ENCODE measurements at regions not wholly inside any gene's neighbourhood (a gene's known extent, or its start where the extent isn't known, plus 50 kb on each side); places are given as distances from the start of the nearest gene placed in this dataset.
"Not testable (repeated sequence)": the region's sequence is repeated elsewhere in the genome, so short reads cannot be mapped to it uniquely, and the experiment has no call there.

DNA sequence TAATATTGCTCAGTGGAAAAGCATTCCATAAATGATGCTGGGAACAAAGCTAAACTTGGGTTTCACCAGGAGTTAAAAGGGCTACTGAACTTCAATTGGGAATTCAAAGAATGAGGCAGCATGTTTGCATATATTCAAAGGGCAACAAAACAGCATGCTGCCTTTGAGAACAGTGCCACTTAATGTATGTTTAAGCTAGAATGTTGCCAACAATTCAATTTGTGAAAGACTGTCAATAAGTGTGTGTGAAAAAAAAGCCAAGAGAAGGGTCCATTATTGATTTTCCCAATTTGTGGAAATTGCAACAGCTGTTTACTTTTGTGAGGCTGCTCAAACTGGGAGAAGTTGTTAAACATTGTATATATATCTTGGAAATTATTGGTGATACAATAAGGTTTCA, 701.9 kb upstream of the ACTRT1 start:
- DNase-seq, result no peak

DNA sequence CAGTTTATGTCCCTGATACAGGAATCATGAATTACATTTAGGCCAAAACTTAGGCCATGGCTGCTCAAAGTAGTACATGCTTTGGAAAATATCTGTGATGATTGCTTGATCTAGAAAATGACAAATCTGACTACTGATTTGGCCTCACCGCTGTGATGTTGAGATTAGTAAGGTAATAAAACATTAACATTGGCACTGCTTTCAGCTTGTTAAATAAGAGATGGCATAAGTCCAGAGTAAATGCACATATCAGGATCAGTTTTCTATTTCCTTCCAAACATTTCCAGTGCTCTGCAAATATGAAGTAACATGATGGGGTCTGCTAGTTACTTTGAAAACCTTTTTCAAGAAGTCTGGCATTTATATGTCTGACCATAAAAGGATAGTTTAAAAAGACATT, 687.3 kb upstream of the ACTRT1 start:
- no peak for DNase-seq

DNA sequence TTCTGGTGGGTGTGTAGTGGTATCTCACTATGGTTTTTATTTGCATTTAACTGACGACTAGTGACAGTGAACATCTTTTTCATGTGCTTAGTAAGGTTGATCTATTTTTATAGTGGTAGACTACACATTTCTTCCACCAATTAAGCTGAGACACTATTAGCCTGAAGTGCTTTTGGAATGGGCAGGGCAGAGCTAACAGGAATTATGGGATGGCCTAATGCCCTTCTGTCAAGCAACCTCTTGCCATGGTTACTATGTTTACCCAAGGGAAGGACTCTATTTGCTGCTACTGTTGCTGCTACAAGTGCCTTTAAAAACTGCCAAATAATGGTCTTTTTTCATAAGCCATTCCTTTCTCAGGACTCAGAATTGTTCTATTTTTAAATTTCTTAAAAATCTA, 676.7 kb upstream of the ACTRT1 start:
- DNase-seq, result no peak

DNA sequence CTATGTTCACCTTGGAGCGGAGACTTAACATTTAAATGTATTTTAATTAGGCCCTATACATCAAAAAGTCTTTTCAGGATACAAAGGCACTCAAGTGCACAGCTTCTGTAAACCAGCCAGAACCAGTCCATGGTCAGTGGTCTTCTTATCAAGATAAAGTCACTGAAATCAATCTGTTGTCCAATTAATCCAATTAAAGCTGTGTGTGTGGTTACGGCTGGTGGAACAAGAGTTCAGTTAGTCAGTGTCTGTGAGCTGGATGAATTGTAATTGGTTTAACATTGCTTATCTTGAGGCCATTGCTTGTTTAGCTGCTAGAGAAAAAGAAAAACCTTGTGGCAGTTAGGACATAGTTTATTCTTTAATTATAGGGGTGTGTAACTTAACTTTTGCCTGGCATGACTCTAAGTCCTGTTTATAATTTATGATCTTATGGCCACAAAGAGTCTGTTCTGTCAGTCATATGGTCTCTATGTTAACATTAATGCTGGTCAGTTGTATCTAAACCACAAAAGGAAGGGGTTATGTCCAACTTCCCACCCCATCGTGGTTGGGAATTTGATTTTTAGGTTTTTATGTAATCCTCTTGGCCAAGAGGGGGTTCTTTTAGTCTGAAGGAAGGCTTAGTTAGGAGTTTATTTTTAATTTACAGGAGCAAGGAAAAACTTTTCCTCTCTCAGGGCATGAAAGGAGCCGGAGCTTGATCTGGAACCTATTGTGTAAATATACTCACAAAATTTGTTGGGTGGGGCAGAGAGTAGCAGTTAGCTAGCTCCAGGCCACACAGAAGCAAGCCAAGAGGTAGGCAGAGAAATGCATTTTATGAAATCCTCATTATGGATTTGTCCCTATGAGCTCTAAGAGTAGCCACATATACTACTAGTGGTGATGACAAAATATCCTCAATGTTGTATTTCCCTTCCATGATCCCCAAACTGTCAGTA, 665.7 kb upstream of the ACTRT1 start:
- no peak for DNase-seq

DNA sequence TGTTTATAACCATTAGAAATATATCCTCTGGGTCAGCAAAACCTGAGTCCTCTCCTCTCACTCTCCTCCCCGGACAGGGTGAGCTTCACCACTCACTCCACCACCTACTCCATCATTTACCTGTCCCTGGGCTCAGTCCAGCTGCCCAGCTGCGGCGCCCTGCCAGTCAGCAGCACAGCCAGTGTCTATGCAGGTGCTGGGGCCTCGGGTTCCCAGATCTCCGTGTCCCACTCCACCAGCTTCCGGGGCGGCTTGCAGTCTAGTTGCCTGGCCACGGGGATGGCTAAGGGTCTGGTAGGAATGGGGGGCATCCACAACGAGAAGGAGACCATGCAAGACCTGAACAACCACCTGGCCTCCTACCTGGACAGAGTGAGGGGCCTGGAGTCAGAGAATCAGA, 662.2 kb upstream of the ACTRT1 start:
- no peak for DNase-seq

DNA sequence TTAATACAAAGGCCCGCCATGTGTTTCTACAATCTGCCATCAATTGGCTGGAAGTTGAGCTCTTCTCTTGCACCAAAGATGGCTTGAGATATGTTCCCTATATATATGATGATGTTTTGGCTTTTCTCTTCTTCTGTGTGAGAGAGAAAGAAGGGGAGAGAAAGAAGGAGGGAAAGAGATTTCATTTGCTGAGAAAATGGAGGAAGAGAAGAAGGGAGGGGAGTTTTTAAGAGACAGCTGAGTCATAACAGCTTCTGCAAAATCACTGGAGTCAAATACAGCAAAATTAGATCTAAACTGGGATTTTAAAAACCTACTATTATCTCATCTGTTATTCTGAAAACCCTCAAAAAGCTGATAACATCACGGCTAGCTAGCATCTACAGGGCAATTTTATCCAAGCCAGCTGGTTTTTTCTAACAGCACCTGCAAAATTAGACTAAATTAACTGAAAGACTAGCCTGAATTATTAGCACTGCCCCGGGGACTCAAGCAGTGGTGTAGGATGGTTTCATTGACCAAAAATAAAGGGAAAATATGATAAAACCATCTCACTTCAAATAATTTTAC, 647.6 kb upstream of the ACTRT1 start:
- DNase-seq, result no peak

DNA sequence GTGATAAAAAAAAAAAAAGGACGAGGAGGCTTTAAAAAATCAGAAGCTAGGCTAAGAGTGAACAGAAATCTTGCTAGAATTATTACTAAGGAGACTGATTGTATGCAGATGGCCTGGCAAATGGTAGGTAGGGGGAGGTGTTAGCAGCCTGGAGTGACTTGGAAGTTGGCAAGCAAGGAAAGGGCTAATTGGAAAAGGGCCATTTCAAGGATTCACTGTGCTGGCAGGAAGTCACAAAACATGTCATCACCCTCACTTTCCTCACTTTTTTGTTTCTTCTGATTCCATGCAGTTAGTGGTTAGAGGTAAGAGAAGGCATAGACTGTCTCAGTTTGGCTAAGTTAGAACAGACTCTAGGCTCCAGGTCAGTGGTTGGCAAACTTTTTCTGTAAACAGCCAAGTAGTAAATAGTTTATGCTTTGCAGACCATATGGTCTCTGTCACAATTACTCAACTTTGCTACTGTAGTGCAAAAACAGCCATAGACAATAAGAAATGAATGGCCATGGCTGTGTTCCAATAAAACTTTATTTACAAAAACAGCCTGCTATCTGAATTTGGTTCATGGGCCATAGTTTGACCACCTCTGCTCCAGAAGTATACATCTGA, 646.5 kb upstream of the ACTRT1 start:
- no peak for DNase-seq

DNA sequence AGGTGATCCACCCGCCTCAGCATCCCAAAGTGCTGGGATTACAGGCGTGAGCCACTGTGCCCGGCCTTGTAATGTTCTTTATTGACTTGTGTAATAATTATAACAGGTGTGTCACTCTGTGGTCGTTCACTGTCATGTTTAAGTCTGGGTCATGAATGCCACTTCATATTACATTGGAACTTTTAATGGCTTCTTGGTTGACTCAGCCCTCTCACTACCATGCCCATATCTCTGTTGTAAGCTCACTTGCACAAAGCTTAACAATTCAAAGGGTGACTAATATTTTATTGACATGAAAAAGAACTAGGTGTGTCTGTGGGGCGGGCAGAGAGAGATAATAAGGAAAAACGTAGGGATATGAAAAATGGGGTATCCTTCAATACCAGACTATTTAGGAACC, 639.7 kb upstream of the ACTRT1 start:
- DNase-seq, result no peak

DNA sequence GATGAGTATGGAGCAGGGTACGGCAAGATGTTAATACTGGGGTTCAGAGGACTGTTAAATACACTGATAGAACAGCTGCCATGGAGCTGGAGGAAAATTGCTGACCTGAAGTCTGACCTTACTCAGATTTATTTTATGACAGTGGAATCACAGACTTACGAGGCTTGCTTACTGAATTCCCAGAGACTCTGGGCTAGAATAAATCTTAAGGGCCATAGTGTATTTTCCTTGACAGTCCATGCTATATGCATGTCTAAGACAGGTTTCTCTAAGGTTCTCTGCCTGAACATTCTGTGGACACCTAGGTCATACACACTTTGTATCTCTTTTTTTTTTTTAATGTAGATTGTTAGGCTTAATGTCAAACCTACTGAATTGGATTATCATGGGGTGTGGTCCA, 633.2 kb upstream of the ACTRT1 start:
- DNase-seq, result no peak

DNA sequence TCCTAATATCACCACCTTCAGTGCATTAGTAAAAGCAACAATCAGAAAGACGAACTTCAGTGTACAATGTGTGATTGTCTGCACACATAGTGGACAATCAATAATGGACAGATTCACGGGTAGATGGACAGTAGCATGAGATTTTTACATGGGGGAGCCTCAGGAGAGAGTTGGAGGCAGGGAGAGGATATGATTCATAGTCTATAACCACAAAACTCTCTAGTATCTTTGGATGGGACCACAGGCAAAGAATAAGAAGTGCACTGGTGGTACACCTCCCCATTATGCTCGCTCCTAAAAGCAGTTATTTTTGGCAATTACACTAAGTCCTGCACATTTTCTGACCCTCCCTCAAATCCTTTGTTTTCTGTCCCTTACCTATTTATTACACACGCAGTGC, 624.4 kb upstream of the ACTRT1 start:
- no peak for DNase-seq

DNA sequence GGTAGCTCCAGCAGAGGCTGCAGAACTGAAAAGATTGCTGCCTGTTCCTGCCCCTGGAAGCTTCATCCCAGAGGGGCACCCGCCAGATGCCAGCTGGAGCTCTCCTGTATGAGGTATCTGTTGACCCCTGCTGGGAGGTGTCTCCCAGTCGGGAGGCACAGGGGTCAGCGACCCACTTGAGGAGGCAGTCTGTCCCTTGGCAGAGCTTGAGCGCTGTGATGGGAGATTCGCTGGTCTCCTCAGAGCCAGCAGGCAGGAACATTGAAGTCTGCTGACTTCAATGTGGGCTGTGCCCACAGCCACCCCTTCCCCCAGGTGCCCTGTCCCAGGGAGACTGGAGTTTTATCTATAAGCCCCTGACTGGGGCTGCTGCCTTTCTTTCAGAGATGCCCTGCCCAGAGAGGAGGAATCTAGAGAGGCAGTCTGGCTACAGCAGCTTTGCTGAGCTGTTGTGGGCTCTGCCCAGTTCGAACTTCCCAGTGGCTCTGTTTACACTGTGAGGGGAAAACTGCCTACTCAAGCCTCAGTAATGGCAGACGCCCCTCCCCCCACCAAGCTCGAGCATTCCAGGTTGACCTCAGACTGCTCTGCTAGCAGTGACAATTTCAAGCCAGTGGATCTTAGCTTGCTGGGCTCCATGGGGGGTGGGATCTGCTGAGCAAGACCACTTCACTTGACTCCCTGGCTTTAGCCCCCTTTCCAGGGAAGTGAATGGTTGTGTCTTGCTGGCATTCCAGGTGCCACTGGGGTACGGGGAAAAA, 622.3 kb upstream of the ACTRT1 start:
- DNase-seq, result not testable (repeated sequence)

DNA sequence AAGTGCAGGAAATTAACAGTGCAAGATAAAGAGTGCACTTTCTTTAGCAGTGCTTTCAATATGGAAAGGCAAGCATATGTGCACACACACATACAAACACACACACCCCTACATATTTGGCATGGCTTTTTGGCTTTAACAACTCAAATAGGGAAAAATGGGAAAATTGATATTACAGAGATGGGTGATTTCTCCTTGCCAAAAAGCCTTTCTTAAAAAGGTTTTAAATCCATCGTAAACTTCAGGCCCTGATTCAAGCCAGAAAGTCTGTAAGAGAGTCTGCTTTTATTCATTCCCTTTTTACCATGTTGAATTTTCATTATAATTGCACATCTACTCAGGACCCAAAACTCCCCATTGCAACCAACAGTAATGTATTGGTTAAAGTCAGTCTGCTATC, 612.0 kb upstream of the ACTRT1 start:
- DNase-seq, result no peak

DNA sequence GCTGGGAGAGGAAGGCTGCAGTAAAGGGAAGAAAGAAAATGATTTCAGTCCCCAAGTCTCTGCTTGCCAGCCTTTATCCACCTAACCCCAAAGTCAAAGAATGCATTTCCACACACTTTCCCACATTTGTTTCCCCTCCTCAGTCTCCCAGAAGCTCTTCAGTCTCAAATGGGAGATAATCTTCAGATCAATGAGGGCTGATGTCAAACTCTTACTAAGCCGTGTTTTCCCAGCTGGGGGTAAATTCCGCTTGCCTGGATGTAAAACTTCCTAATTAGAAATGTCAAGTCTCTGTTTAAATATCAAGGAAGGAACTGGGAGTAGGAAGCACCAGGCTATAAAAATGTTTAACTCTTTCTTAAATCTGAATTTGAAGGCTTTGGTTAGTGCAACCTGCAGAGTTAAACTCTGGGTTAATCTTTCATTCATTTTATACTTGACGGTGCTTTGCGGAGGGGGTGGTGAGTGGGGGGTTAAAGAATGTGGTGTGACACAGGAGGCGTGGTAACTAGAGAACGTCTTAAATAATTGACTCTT, 601.4 kb upstream of the ACTRT1 start:
- no peak for DNase-seq

DNA sequence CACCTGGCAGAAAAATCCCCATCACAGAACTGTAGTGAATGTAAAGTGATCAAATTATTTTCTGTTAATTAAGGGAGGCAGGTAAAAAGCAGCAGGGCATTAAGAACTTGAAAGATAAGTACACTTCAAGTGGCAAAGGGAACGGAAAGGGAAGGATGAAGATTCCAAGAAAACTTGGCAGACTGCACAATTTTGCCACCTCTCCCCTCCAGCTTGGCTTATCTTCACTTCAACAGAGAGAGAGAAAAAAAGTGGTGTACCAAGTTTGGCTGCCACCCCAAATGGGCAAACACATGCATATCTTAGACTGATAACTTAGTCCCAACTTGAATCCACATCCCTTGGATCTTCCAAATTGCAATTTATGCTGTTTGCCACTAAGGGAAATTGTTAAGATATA, 598.1 kb upstream of the ACTRT1 start:
- no peak for DNase-seq

DNA sequence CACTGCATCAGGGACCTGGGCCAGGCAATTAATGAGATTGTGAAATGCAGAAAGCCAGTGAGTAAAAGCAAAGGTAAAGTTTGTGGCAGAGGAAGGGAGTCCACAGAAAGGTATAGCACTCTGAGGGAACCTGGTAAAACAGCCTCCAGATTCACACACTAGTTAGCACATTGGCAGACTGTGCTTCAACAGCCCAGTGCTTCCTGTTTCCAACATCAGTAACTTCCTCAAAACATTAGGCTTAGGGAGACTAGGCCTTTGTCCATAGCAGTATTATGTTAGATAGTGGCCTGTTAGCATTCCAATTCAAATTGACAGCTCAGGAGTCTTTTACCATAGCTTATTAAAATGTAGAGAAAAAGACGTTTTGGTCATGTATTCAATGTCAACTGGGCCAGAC, 582.6 kb upstream of the ACTRT1 start:
- DNase-seq, result no peak

DNA sequence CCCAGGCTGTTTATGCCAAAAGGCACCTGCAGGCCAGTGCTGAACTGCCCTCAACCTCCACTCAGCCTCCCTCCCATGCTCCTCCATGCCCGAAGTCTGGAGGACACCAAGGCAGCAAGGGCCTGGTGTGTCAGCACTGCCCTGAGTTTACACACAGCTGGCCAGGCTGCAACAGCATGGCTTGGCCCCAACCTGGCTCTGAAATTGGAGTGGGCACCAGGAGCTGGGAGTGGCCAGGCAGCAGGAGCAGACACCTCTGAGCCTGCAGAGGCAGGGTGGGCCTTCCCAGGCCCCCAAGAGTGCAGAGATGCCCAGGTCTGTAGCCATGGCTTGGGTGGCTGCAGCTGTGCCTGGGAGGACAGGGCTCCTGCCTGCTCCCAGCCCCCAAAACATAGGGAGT, 571.2 kb upstream of the ACTRT1 start:
- DNase-seq, result no peak

DNA sequence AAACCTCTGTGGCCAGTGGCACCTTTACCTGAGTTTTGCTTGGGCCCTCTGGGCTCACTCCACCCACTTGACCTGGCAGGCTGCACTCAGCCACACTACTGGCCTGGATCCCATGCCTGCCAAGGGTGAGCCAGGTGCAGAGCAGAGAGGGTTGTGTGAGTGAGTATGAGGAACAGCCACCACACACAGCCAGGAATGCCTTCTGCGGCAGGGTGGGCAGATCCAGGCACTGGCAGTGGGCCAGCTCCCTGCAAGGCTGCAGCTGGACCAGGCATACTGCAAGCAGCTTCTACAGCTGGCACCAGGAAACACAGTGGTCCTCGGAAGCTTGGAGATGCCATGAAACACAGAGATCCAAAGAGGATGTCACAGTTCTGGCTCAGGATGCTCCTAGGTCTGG, 570.1 kb upstream of the ACTRT1 start:
- DNase-seq, result no peak

DNA sequence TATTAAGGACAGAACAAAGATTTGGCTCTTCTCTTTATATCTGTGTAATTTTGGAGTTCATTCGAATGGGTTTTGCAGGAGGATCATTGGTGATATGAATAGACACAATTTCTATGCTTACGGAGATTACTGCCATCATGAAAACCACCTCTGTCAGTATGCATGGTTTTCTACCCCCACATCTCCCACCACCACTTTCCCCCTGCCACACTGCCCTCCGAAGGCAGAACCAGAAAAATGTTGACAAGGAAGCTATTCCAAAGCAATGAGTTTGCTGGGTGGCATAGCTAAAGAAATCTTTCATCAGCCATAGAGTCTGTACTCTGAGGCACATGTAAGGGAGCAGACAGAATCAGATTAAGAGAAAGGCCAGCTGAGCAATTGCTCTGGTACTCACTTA, 567.3 kb upstream of the ACTRT1 start:
- no peak for DNase-seq

DNA sequence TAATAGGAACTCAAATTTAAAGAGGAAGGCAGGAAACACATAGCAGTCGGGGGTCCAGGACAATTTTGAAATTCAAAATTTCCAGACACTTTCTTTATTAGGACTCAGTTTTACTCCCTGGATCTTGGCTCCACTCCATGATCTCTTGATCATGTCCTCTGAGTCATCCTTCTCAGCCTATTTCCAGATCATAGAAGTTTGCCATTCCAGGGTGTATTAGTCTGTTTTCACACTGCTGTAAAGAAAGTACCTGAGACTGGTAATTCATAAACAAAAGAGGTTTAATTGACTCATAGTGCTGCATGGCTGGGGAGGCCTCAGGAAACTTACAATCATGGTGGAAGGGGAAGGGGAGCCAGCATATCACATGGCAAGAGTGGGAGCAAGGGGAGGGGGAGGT, 564.7 kb upstream of the ACTRT1 start:
- DNase-seq, result no peak

DNA sequence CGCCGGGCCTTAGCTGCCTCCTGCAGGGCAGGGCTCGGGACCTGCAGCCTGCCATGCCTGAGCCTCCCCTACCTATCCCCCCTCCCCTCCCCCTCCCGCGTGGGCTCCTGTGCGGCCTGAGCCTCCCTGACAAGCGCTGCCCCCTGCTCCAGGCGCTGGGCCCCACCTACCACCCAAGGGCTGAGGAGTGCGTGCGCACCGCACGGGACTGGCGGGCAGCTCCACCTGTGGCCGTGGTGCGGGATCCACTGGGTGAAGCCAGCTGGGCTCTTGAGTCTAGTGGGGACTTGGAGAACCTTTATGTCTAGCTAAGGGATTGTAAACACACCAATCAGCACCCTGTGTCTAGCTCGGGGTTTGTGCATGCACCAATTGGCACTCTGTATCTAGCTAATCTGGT, 554.6 kb upstream of the ACTRT1 start:
- DNase-seq, result not testable (repeated sequence)

DNA sequence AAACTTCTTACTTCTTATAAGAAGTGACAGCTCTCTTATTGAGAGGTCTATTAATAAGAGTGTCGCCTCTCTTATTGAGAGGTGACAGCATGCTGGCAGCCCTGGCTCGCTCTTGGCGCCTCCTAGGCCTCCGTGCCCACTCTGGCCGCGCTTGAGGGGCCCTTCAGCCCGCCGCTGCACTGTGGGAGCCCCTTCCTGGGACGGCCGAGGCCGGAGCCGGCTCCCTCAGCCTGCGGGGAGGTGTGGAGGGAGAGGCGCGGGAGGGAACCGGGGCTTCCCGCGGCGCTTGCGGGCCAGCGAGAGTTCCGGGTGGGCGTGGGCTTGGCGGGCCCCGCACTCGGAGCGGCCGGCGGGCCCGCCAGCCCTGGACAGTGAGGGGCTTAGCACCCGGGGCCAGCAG, 554.2 kb upstream of the ACTRT1 start:
- DNase-seq, result not testable (repeated sequence)

DNA sequence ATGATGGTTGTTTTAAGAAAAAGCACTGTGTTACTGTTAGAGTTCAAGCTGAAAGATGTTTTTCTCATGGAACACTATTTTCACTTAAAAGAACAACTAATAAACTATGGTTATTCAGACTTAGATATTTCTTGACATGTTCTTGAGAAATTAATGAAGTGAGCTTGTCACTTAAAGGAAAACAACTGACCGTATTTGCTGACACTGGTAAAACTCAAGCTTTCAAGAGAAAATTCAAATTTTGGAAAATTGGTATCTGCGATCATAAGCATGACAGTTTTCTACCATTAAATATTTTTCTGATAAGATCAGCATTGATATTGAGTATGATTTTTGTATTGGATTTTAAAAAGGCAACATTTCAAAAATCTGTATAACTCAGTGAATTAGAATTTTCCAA, 549.5 kb upstream of the ACTRT1 start:
- DNase-seq, result no peak

DNA sequence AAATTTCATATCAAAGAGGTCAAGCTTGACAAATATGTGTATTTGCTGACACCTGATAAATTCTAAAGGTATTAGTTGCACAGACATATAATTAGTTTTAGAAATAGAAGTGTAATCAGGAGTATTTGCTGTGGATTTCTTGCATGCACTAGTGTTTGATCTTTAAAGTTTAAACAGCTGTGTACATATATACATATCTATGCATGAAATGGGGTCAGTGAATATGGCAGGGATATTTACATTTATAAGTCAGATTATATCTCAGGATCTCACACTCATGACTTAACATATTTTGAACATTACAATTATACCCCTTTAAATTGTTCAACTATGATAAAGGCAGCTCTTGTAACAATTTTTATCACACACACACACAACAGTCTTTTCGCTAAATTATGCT, 547.4 kb upstream of the ACTRT1 start:
- DNase-seq, result no peak

Data from cortex of kidney (tissue), 1 donor.